Astrocyte of the cerebellum (primary cell): ENCODE measurements at regions not wholly inside any gene's neighbourhood (a gene's known extent, or its start where the extent isn't known, plus 50 kb on each side); places are given as distances from the start of the nearest gene placed in this dataset.

Experiments
- DNase-seq: peaks from one replicate; pipeline ENCODE4 v3.0.0-alpha.2; 2011; ENCODE audit warnings: low read depth
- H3K4me3 ChIP-seq: 2 replicates; pipeline ENCODE4 v1.5.1; 2011; ENCODE audit warnings: mild to moderate bottlenecking, low read depth, low read length, moderate library complexity
- in situ Hi-C: cut with HindIII; loops from 2 replicates; pipeline ENCODE4 v1.10.0; 2017; ENCODE audit warnings: low sequenced_read_pairs
- TF ChIP-seq, protein P1 (sequence below): IDR thresholded peaks from 2 replicates; pipeline ENCODE4 v1.5.1; 2012; ENCODE audit warnings: low read length, low read depth, moderate library complexity, mild to moderate bottlenecking; ENCODE audit errors: missing control alignments

GRCh38 chr2:12197133-12197532 is 450.7 kb downstream of the LPIN1 start:
- DNase-seq, result no peak
- in situ Hi-C loops, result no loop called here
- TF ChIP-seq, protein P1, sequence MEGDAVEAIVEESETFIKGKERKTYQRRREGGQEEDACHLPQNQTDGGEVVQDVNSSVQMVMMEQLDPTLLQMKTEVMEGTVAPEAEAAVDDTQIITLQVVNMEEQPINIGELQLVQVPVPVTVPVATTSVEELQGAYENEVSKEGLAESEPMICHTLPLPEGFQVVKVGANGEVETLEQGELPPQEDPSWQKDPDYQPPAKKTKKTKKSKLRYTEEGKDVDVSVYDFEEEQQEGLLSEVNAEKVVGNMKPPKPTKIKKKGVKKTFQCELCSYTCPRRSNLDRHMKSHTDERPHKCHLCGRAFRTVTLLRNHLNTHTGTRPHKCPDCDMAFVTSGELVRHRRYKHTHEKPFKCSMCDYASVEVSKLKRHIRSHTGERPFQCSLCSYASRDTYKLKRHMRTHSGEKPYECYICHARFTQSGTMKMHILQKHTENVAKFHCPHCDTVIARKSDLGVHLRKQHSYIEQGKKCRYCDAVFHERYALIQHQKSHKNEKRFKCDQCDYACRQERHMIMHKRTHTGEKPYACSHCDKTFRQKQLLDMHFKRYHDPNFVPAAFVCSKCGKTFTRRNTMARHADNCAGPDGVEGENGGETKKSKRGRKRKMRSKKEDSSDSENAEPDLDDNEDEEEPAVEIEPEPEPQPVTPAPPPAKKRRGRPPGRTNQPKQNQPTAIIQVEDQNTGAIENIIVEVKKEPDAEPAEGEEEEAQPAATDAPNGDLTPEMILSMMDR, result no peak
- H3K4me3 ChIP-seq, result no peak overlapping the region

DNA sequence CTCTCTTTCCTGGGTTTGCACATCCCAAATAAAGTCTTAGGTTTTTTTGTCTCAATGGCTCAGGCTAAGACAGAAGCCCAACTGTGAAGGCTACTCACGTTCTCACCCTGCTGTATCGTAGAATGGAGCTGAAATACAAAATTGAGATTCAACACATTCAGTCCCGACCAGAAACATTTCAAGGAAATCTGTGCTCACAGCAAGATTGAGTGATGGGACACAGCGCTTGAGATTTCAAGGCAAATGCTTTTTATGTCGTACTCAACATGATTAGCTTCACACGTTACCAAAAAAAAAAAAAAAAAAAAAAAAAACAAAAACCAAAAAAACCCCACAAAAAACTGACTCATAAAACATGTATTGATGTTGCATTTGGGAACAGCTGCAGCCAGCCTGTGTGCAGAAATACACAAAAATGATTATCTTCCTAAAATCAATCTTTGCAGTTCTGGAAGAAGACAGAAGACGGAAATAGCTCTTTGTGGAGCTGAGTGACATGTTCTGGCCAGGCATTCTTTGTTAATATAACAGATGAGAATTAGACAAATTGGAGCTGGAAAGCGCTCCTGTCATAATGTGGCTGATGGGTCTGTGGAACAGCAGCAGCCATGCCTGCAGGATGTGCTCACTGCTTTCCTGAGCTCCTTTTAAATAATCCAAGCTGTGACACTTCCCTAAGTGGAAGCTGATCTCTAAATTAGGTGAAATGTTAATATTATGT is 453.2 kb downstream of the LPIN1 start:
- in situ Hi-C loops, result no loop called here
- H3K4me3 ChIP-seq, result no peak overlapping the region
- DNase-seq, result no peak
- TF ChIP-seq, protein P1, result no peak

DNA sequence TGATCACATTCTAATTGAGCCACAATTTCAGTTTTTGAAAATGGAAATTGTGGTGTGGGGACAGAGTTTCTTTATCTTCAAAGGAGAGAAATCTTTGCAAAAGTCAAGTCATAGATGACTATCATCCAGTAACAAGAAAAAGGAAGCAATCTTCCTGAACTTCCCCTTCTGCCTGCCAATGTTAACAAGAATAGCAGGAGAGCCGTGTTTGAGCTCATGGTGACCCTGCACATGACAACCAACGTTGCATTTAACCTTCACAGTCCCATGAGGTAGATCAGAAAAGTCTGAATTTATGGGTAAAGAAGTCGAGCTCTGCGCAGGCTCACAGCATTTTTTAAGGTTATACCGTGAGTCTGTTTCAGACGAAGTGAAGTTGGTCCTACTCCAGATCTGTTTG is 454.9 kb downstream of the LPIN1 start:
- H3K4me3 ChIP-seq, result no peak overlapping the region
- TF ChIP-seq, protein P1, result no peak
- in situ Hi-C loops, result no loop called here
- no peak for DNase-seq

DNA sequence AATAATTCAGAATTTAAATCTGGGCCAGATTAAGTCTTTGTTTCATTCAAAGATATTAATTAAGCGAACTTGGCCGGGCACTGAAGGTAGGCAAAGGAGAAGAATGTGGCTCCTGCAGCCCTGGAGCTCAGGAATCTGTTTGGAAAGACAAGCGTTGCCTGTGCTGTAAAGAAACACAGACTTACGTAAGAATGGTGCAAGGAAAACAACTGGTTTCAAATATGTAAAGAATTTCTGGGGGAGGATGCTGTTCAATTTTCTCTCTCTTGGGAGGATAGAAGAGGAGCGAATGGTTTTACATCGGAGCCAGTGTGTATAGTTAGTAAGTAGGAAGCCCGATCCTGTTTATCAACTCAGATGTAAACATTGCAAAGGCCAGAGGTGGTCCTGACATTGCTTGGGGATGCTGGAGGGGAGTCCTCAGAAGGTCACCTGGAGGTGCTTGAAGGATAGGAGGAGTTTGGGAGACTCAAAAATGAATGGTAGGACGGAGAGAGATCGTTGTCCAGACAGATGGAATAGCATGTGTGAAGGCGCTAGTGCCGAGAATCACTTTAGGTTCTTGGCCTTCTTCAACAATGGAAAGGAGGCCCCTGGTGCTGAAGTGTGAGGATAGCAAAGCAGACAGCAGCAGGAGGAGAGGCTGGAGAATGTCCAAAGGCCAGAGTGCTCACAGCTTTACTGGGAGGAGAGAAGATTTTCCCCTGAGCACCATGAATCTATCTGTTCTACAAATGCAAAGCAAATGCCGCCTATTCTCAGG is 456.1 kb downstream of the LPIN1 start:
- DNase-seq, result no peak
- TF ChIP-seq, protein P1, result no peak
- in situ Hi-C loops, result no loop called here
- H3K4me3 ChIP-seq, result no peak overlapping the region

DNA sequence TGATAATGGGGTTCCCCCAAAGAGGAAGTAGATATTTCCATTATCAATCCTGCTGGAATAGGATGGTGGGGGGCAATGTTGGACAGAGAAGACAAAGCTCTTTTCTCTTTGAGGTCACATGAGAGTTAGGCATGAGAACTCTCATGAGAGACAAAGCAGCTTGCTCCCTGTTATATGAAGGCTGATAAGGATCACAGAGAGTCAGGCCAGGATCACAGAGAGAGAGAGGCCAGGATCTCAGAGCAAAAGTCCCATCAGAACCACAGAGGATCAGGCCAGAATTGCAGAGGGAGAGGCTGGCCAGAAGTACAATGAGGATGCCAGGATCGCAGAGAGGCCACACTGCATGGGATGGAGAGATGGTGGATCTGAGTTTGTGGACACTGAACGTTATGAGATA is 457.1 kb downstream of the LPIN1 start:
- H3K4me3 ChIP-seq, result no peak overlapping the region
- DNase-seq, result no peak
- TF ChIP-seq, protein P1, result no peak
- in situ Hi-C loops, result no loop called here

GRCh38 chr2:12205086-12205485 is 458.7 kb downstream of the LPIN1 start:
- DNase-seq, result no peak
- TF ChIP-seq, protein P1, result no peak
- H3K4me3 ChIP-seq, result no peak overlapping the region
- in situ Hi-C loops, result no loop called here
